GM15510 (cell line): ENCODE measurements at regions not wholly inside any gene's neighbourhood (a gene's known extent, or its start where the extent isn't known, plus 50 kb on each side); places are given as distances from the start of the nearest gene placed in this dataset.

Source experiments
- POLR2A ChIP-seq: IDR thresholded peaks from 3 replicates; pipeline ENCODE4 v1.6.1; 2011; ENCODE audit warnings: borderline replicate concordance; ENCODE audit not compliant: insufficient read length; ENCODE audit errors: extremely low read depth

DNA sequence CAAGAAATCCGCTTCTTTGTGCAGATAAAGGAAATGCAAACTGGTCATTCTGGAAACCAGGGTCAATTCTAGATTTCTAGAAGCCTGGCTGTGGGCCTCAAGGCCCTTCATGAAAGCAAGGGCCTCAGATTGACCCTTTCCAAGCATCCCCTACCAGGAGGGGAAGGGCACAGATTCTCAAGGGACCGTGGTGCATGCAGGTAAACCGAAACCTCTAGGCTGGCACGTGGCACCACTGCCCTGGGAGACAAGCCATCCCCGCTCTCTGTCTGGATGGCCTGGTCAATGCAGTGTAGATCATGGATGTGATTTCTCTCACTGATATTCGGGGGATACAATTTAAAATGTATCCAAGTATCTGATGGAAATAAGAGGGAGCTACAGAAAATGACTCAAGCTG is 69.4 kb downstream of the TOMM20 start:
- TF ChIP-seq POLR2A, result no peak

DNA sequence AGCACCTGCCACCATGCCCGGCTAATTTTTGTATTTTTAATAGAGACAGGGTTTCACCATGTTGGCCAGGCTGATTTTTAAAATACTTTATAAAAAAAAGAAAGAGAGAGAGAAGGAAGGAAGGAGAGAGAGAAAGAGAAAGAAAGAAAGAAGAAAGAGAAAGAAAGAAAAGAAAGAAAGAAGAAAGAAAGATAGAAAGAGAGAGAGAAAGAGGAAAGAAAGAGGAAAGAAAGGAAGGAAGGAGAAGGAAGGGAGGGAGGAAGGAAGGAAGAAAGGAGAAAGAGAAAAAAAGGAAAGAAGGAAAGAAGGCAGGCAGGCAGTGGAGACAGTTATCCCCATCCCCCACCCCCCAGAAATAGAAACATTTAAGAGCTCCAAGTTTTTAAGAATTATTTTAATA is 69.9 kb downstream of the TOMM20 start:
- no peak for TF ChIP-seq POLR2A

DNA sequence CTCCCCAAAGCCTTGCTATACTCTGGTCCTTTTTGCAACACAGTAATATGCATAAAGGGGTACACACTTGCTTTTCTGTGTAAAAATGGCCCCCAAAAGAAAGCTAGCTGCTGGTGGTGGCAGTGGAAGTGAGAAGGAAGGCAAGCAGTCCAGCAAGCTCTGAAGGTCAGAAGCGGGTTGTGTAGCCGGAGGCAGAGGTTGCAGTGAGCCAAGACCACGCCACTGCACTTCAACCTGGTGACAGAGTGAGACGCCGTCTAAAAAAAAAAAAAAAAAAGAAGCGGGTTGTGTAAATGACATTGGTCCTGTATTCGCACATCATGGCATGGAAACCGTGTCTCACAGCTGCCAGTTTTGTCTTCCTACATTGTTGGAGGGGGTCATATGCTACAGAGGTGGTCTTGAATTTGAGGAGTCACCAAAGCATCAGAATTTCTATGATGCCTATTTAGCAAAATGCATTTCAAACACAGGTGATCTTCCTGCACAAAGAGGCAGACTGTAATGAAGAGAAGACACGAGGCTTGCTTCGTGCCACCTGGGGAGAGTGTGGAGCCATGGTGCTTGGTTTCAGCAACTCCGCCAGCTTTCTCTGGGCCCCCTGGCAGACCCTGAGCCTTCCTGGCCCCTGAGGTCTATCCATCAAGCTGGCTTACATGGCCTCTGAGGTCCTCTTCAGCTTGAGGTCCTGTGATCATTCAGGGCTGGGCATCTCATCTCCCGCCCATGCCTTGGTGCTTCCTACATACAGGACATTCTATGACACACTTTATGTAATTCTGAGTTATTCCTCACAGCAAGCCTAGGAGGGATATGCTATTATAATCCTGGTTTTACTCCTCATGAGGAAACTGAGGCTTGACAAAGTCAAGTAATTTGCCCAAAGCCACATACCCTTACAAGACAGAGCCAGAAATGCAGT is 71.0 kb downstream of the TOMM20 start:
- no peak for TF ChIP-seq POLR2A

DNA sequence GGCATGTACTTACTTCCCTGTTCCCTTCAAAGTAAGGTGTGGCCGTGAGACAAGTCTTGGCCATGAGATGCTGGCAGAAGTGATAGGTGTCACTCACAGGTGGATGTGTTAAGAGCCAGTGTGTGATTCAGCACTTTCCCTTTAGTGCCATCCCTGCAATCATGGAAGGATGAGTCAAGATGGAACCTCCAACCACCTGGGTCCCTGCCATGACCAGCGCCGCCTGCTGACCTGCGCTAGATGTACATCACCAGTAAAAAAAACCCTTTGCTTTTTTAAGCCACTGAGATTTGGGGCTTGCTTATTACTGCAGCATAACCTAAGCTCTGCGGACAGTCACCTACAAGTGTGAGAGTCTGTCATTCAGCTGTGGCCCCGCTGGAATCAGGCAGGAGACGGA is 71.7 kb downstream of the TOMM20 start:
- no peak for TF ChIP-seq POLR2A

DNA sequence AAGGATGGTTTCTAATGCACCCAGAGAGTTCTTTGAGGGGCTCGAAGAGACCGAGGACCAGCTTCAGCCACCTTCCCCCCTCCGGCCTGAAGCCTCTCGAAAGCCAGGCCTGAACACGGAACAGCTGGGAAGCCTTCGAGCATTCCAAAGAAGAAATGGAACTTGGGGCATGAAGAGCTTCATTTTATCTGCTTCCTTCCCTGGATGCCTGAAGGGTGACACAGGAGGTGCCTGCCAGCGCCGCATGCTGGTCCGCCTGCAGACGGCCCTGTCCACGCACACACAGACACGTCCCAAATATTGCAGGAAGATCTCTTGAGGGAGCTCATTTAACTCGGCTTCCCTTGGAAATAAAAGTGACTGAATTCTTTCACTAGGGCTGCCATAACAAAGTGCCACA is 73.7 kb downstream of the TOMM20 start:
- no peak for TF ChIP-seq POLR2A

DNA sequence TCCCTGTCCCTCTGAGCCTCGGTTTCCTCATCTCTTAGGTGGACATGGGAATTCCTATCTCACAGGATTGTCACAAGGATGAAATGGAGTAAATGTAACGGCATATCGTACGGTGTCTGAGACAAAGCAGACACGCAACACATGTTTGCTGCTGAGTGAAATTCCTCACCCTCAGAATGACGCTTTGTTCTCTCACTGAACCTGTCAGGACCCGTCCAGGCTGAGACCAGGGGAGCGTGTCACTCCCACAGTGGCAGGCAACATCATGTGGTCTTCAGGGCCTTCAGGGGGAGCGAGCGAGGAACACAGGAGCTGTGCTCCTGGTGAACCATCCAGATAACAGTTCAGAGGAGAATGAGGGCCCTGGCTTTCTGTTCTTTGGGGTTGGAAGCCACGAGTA is 74.2 kb downstream of the TOMM20 start:
- TF ChIP-seq POLR2A, result no peak

DNA sequence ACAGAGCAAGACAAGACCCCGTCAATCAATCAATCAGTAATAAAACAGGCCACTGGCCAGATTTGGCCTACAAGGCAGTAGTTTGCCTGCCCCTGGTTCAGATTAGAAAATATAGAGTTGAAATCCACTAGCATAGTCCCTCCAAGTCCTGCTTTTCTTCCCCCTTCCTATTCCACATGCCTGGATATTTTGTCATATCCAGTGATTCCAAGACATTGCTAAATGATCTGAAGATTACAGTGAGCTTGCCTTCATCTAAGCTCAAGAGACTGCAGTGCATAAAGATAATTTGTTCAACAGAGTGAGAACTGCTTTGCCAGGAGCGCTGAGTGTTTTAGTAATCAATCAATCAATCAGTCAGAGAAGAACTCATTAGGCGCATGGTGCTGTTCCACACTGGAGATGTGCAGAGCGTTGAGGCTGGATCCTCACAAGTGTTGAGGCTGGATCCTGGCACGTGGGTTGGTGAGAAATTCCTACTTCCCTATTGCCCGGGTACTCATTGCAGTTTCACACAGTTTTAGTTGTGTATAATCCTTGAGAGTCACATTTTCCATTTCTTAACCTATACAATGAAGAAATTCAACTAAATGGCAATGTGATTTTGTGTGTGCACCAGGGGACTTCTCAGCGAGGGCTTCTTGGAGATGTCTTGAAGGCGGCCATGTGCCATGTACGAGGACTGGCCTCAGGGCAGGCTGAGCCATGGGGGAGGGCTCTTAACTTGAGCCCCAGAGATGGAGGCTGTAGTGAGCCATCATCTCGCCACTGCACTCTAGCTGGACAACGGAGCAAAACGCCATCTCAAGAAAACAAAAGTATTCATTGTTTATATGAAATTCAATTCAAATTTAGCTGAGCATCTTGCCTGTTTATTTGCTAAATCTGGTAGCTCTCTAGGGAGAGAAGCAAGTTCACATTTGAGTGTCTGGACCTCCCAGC is 76.3 kb downstream of the TOMM20 start:
- TF ChIP-seq POLR2A, result no peak

DNA sequence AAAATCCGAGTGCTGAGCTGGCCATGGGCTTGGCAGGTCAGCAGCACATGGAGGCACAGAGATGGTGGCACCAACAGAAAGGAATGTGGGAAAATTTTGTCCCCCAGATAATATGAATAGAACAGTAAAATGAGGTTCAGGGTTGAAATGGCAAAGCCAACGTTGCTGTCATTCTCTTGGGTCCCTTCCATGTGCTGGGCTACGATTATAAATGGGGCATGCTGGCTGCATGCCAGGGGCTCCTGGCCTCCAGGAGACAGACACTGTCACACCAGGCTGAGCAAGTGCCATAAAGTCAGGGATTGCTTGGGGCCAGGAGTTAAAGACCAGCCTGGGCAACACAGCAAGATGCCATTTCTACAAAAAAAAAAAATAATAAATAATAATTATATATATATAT is 77.1 kb downstream of the TOMM20 start:
- no peak for TF ChIP-seq POLR2A

DNA sequence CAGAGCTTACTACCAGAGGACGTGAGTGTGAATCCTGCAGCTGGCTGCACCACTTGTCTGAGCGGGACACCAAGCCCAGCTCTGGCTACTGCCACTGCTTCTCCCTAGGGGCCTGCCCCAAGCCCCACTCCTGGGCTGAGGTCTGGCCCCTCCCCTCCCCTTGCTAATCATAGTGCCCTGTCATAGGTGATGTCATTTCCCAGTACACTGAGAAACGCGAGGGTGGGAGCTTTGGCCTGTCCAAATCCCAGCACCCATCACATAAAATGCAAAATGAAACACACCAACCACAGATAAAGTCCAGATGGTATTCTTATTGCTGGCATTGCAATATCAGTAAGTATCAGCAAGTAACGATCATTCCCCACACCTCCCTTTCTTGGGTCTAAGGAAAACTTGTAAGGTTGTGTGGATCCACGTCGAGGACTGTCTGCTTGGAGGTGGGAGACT is 77.7 kb downstream of the TOMM20 start:
- TF ChIP-seq POLR2A, result peak; percentile 22

DNA sequence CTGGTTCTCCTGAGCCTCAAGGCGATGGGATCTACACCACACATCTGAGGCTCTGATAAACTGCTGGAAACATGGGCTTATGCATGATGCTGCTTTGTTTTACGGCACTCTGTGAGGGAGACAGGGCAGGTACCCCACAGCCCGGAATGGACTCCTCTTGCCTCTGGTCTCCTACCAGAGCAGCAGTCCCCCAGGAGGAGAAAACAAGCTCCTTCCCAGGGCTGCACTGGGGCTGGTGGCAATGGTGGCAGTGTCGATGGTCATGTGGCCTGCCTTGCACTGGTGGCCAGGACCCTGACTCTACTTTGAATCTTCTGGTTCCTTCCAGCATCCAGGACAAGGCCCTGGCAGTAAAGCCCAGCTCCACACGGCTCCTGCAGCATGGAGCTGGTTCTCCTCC is 79.4 kb downstream of the TOMM20 start:
- no peak for TF ChIP-seq POLR2A

DNA sequence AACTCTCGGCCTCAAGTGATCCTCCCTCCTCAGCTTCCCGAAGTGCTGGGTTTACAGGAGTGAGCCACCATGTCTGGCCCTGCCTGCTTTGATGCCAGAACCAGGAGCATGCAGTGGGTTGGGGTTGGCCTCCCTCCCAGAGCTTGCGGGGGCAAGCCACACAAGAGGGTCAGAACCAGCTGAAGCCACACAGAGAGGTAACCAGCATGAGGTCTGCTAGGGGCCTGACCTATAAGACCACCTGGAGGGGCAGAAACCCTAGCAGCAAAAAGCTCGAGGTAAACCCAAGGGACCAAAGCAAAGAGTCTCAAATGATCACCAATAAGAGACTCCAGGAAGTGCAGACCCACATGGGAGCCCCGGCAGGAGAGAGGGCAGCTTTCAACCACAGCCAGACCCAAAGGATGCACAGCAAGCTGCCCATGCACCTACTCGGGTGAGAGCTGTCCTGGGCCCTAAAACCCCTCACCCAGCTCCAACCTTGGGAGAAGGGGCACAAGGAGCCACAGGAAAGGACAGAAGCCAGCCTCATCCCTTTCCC is 81.2 kb downstream of the TOMM20 start:
- no peak for TF ChIP-seq POLR2A

DNA sequence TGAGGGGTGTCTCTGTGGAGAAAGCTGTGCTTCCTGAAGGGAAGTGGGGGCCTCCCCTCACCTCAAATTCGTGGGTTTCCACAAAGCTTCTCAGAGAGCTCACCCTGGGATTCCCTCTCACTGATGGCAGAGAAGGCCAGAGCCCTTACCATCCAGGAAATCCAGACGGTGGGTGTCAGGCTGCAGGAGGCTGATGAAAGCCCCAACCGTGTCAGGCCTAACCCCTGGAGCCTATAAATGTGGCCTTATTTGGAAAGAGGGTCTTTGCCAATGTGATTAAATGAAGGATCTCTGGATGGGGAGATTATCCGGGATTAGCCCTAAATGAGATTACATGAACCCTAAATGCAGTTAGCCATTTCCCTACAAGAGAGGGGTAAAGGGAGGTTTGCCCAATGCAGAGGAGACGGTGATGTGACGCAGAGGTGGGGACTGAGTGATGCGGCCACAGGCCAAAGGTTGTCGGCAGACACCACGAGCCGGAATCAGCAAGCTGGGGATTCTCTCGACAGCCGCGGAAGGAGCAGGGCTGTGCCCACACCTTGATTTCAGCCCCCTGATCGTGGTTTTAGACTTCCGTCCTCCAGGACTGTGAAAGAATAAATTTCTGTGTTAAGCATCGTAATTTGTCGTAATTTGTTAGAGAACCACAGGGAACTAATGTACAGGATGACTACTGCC is 82.6 kb downstream of the TOMM20 start:
- TF ChIP-seq POLR2A, result no peak

DNA sequence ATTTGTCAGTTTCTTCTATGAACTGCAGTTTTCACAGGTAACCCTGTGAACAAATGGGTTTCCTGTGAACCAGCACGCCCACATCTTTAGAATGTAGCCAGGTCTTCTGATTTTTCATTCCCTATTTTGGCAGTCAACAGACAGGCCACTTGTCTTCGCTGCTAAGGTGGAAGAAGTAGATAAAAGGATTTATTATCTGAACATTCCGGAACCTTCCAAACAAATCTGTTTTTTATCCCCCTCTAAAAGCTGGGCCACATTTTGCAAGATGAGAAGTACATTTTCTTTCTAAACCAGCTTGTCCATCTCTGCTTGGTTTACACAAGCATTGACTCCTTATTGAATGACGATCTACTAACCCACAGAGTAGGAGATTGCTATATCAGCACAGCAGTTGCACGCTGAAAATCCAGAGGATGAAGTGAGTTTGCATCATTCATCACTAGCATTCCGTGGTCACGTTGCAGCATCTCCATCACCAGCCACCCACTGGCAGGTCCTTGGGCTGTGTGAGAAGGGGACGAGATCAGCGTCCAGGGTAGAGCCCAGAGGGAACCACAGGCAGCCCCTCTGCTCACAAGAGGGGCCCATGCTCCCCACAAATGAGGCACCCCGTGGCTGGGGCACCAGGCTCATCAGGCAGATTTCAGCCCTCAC is 83.5 kb downstream of the TOMM20 start:
- no peak for TF ChIP-seq POLR2A

DNA sequence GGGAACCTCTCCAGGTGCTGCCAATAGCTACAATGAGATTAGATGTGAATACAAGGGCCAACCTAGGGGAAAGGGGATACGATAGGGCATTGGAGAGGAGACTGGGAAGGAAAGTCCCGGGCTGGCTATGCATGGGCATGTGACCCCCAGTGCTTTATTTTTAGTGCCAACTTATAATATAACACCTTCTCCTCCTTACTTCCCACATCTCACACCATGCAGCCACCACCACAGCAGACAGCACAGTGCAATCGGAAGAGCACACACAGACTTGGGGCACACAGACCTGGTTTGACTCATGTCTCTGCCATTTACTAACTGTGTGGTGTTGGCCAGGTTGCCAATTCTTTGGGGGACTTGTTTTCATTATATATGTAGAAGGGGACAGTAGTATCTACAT is 85.4 kb downstream of the TOMM20 start:
- no peak for TF ChIP-seq POLR2A
